PC-3 (cell line): ENCODE measurements at regions not wholly inside any gene's neighbourhood (a gene's known extent, or its start where the extent isn't known, plus 50 kb on each side); places are given as distances from the start of the nearest gene placed in this dataset.

Experiments
- CTCF ChIP-seq: fragments of 300-600 bp; sonication (generic); conservative IDR thresholded peaks from 2 replicates; pipeline ENCODE4 v1.5.1; 2017; ENCODE audit warnings: antibody characterized with exemption, low read depth, mild to moderate bottlenecking, low read length
- EZH2 ChIP-seq: fragments of 300-600 bp; sonication (generic); IDR thresholded peaks from one replicate; pipeline ENCODE4 v1.6.1; 2017; ENCODE audit warnings: antibody characterized with exemption, mild to moderate bottlenecking, low read length; ENCODE audit not compliant: unreplicated experiment

- TF ChIP-seq CTCF (no peak), EZH2 (no peak)
Observed at GRCh38 chr10:123394382-123394781, 240.2 kb downstream of the BUB3 start.
